ENCODE measurements at regions not wholly inside any gene's neighbourhood (a gene's known extent, or its start where the extent isn't known, plus 50 kb on each side); places are given as distances from the start of the nearest gene placed in this dataset.
A peak's percentile ranks its signal among the peaks of the same experiment; 100 is the strongest.

- TF ChIP-seq REST (IDR thresholded peaks at IDR 0.05; ENCODE audit: borderline replicate concordance) (peak; percentile 72), REST (CRISPR knock-in tag; IDR thresholded peaks at IDR 0.05; ENCODE audit: low read depth) (no peak), KDM4B (IDR thresholded peaks at IDR 0.05; ENCODE audit: borderline replicate concordance in 2 of 2, low read depth in 1 of 2) (no peak), RCOR1 (IDR thresholded peaks at IDR 0.05; ENCODE audit: borderline replicate concordance in 1 of 2, low read depth in 2 of 2, low read length in 2 of 2) (0 out of 4 replicates have a peak, but pooled peaks of 1 of the 2 experiments have one; percentile 46), GABPB2 (CRISPR knock-in tag; conservative IDR thresholded peaks at IDR 0.05) (no peak), ZNF655 (CRISPR knock-in tag; IDR thresholded peaks at IDR 0.05) (no peak), RAD21 (CRISPR knock-in tag; conservative IDR thresholded peaks at IDR 0.05 in 1 of 2, IDR thresholded peaks at IDR 0.05 in 1 of 2) (peak; percentile 90 to 91), TFAP4 (CRISPR knock-in tag; IDR thresholded peaks at IDR 0.05; ENCODE audit: borderline replicate concordance) (0 out of 2 replicates have a peak, but pooled peaks have one; percentile 35), CSDE1 (IDR thresholded peaks at IDR 0.05) (peak in 1 of 2 experiments; percentile 72; a peak in 2 of 4 replicates), ZEB2 (IDR thresholded peaks at IDR 0.05) (no peak), SOX6 (IDR thresholded peaks at IDR 0.05) (no peak), ATF7 (IDR thresholded peaks at IDR 0.05) (0 out of 2 replicates have a peak, but pooled peaks have one; percentile 24), ZNF354B (CRISPR knock-in tag; IDR thresholded peaks at IDR 0.05) (no peak), MXI1 (IDR thresholded peaks at IDR 0.05; ENCODE audit: low read depth, low read length) (0 out of 2 replicates have a peak, but pooled peaks have one; percentile 46)
- TF ChIP-seq, protein P1, sequence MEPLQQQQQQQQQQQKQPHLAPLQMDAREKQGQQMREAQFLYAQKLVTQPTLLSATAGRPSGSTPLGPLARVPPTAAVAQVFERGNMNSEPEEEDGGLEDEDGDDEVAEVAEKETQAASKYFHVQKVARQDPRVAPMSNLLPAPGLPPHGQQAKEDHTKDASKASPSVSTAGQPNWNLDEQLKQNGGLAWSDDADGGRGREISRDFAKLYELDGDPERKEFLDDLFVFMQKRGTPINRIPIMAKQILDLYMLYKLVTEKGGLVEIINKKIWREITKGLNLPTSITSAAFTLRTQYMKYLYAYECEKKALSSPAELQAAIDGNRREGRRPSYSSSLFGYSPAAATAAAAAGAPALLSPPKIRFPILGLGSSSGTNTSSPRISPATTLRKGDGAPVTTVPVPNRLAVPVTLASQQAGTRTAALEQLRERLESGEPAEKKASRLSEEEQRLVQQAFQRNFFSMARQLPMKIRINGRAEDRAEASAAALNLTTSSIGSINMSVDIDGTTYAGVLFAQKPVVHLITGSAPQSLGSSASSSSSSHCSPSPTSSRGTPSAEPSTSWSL (CRISPR knock-in tag; IDR thresholded peaks at IDR 0.05; ENCODE audit: borderline replicate concordance) = no peak
Observed at GRCh38 chr1:39098546-39099250, 72.5 kb downstream of the NDUFS5 start (continued).
